ENCODE measurements at regions not wholly inside any gene's neighbourhood (a gene's known extent, or its start where the extent isn't known, plus 50 kb on each side); places are given as distances from the start of the nearest gene placed in this dataset.

GRCh38 chr7:159238541-159238940, 93.9 kb upstream of the VIPR2 start:
- Histone ChIP-seq H3K4me1 (no peaks in the 10 kb centered on the region), H3K9me3 (no peaks in the 10 kb centered on the region), H3K4me3 (no peak overlapping the region), H3K36me3 (no peaks in the 10 kb centered on the region), H3K27ac (no peak overlapping the region), H3K27me3 (no peaks in the 10 kb centered on the region)
- no peak for DNase-seq
- intact Hi-C loops (cut with DNase I): no loop called here
- 56 to 77% methylated on average over 1 of the region's 1 CpG for WGBS, 2 donors
- TF ChIP-seq EP300 (IDR thresholded peaks at IDR 0.05) (no peak), POLR2A (IDR thresholded peaks at IDR 0.05) (no peak), CTCF (IDR thresholded peaks at IDR 0.05) (no peak), POLR2AphosphoS5 (IDR thresholded peaks at IDR 0.05) (no peak)

DNA sequence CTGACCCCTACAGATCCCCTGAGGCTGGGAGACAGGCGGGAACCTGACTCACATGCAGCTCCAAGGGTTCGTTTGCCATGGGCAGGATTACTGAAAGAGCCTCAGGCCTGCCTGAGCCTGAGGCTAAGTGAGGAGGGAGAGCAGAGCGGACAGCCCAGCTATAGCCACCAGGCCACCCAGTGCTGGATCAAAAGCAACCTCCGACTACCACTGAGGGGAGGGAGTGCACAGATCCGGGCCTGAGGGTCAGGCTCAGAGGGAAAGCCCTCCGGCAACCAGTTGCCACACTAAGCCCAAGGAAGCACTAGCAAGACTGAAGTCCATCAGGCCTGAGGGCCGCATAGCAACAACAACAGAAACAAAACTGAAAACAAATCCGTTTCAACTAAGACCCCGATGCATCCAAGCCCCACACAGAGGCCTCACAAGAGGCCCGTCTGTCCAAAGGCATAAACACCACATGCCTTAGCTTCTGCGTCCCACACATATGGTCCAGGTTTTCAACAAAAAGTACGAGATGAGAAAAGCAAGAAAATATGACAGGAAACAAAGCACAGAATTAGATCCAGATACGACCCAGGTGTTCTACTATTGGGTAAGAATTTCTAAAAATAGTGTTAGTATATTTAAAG, 92.5 kb upstream of the VIPR2 start:
- intact Hi-C loops (cut with DNase I): no loop called here
- no peaks in the 10 kb centered on the region for H3K9me3 ChIP-seq
- DNase-seq: no peak
- WGBS, 2 donors: 77 to 78% methylated on average over 13 of the region's 13 CpGs
- TF ChIP-seq EP300 (IDR thresholded peaks at IDR 0.05): no peak
- TF ChIP-seq POLR2AphosphoS5 (IDR thresholded peaks at IDR 0.05): peak in 3 of 4 donors; percentile 16 to 35 (median 27)
- no peaks in the 10 kb centered on the region for H3K27me3 ChIP-seq
- H3K36me3 ChIP-seq: no peaks in the 10 kb centered on the region
- H3K4me1 ChIP-seq: no peaks in the 10 kb centered on the region
- H3K4me3 ChIP-seq: no peak overlapping the region
- H3K27ac ChIP-seq: peak overlapping the region in 2 of 4 donors; percentile 42 to 47

DNA sequence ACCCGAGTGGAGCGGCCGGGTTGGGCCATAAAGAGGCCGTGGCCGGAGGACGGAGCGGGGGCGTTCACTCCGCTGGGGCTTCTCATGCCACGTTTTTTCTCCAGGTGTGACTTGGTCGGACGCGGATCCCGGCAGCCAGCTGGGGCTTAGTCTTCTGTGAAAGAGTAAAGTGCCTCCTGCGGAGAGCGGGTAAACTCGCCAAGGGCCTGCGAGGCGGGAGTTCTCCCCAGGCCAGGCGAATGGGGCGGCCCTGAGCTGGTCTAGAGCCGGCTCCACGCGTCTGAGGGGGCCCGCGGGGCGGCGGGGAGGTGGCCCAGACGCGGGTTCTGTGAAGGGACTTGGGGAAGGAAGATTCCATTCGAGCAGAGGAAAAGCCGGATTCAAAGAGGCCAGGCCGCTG, 86.3 kb upstream of the VIPR2 start:
- Histone ChIP-seq H3K36me3 (no peaks in the 10 kb centered on the region), H3K27ac (no peak overlapping the region), H3K4me3 (no peak overlapping the region), H3K9me3 (no peaks in the 10 kb centered on the region), H3K27me3 (no peaks in the 10 kb centered on the region), H3K4me1 (peaks cover 0 to 22% (median 18%) of the 10 kb centered on the region in 4 donors)
- TF ChIP-seq CTCF (IDR thresholded peaks at IDR 0.05): no peak
- no peak for DNase-seq
- 90 to 92% methylated on average over 33 of the region's 33 CpGs for WGBS, 2 donors
- intact Hi-C loops (cut with DNase I): no loop called here

DNA sequence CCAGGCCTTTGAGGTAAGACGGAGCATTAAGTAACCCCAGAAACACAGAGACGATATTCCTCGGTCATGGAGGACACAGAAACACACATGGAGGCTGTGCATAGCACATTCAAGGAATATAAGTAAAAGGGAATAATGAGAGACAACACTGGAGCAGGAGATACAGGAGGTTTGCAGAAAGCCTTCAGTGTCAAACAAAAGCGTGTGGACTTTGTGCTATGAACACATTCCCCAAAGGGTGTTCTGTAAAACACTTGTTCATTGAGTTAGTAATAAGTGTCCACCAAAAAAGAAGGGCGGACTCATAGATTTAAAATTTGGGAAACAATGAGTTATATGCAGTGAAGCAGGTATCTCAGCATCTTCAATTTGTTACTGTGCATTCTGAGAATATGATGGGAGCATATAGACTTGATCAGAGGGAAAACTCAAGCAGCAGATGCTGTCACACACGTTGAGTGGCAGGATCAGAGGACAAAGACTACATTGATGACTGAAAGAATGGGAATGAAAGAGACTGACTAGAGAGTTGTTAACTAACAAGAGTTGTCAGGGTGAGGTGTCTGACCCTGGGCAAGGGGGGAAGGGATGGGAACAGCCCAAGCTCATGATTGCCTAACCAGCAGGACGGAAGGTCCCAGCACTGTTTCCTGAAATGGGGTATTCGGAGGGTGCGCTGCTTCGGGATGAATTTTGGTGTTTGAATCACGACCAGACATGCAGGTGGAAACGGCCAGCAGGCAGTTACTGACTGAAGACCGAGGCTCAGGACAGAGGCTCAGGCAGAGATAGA, 85.2 kb upstream of the VIPR2 start:
- Histone ChIP-seq H3K4me3 (no peak overlapping the region), H3K4me1 (peaks cover 0 to 31% (median 23%) of the 10 kb centered on the region in 4 donors), H3K36me3 (no peaks in the 10 kb centered on the region), H3K27ac (no peak overlapping the region), H3K9me3 (no peaks in the 10 kb centered on the region), H3K27me3 (no peaks in the 10 kb centered on the region)
- no peak for TF ChIP-seq CTCF (IDR thresholded peaks at IDR 0.05)
- no peak for TF ChIP-seq POLR2A (IDR thresholded peaks at IDR 0.05)
- TF ChIP-seq POLR2AphosphoS5 (IDR thresholded peaks at IDR 0.05): no peak
- TF ChIP-seq EP300 (IDR thresholded peaks at IDR 0.05): no peak
- DNase-seq: no peak
- 83 to 89% methylated on average over 13 of the region's 13 CpGs for WGBS, 2 donors
- intact Hi-C loops (cut with DNase I): no loop called here

DNA sequence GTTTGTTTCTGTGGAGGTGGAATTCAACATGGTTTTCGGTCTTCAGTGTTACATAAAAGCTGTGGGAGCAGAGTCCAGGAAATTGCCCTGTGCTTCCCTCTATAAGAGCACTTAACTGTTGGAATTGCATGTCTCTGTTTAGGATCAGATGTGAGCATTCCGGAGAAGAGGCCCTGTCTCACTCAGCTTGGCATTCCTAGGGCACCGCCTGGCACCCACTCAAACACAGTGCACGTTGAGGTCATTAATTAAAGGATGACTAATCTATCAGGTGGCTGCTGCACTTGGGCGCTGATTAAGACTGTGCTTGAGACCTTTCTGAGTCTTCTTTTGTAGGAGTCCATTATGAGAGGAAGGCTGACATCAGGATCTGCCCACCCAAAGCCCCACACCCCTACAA, 82.8 kb upstream of the VIPR2 start:
- Histone ChIP-seq H3K27me3 (no peaks in the 10 kb centered on the region), H3K4me1 (peaks cover 0 to 31% (median 23%) of the 10 kb centered on the region in 4 donors), H3K27ac (peak overlapping the region; percentile 49 to 72 (median 58)), H3K4me3 (no peak overlapping the region), H3K36me3 (no peaks in the 10 kb centered on the region), H3K9me3 (no peaks in the 10 kb centered on the region)
- WGBS, 2 donors: 66 to 81% methylated on average over 5 of the region's 5 CpGs
- TF ChIP-seq CTCF (IDR thresholded peaks at IDR 0.05) (no peak), POLR2A (IDR thresholded peaks at IDR 0.05) (no peak), EP300 (IDR thresholded peaks at IDR 0.05) (peak in 2 of 4 donors; percentile 39 to 49), POLR2AphosphoS5 (IDR thresholded peaks at IDR 0.05) (peak in 3 of 4 donors; percentile 46 to 84 (median 79))
- peak; percentile 84 for DNase-seq
- intact Hi-C loops (cut with DNase I): no loop called here
